HG02884 (cell line): ENCODE measurements at regions not wholly inside any gene's neighbourhood (a gene's known extent, or its start where the extent isn't known, plus 50 kb on each side); places are given as distances from the start of the nearest gene placed in this dataset.

ENCODE experiments used
- ATAC-seq: cut with Tn5 transposase; IDR thresholded peaks from one replicate; pipeline ENCODE4 v1.9.1; 2021; ENCODE audit warnings: mild to moderate bottlenecking, moderate library complexity; ENCODE audit not compliant: unreplicated experiment

DNA sequence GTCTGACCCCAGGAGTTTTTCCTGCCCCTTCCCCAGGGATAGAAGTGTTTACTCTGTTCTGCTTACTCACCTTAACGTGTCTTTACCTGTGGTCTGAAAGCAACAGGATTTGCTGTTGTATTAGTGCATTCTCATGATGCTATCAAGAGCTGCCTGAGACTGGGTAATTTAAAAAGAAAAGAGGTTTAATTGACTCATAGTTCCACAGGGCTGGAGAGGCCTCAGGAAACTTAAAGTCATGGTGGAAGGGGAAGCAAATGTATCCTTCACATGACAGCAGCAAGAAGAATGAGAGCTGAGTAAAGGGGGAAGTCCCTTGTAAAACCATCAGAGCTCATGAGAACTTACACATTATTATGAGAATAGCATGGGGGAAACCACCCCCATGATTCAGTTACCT is 240.4 kb downstream of the SNAPC1 start:
- no peak for ATAC-seq

DNA sequence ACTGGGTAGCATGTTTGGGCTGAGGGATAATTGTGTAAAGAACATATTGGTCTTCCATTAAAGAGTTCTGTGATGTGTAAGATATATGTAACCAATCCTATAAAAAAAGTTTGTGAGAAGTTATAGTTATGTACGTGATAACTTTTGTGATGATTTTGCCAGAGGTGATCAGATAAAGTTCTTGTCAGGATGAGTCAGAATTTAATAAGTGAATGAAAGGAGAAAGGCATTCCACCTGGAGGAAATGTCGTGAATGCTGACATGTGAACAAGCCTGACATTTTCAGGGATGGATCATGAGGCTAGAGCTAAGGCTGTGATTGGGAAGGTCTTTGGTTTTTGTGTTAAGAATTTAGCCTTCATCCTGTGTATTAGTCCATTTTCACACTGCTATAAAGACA is 241.5 kb downstream of the SNAPC1 start:
- no peak for ATAC-seq

DNA sequence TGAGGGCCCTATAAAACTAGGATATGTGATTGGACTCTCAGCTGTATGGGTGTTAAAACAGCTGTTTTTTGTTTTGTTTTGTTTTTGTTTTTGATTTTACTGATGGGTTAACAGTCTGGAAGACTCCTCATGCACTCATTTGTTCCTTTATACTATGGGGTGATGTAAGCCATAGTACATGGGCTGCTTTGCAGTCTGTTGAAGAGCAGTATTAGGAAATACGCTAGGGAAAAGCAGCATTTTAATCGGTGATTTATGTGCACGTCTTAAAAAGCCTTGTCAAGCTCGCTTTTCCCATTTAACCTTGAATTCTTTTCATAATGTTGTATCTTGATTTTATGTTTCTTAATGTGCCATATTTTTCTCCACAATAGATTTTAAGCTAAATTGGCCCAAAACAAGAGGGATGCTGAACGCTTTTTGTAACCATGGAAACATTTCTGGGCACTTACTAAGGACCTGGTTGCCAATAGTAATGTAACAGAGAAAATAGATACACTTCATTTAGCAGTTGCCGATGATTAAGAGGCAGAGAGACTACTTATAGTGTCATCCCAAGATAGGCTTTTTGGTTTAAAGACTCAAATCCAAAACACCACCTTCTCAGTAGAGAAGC is 244.0 kb downstream of the SNAPC1 start:
- ATAC-seq, result no peak

DNA sequence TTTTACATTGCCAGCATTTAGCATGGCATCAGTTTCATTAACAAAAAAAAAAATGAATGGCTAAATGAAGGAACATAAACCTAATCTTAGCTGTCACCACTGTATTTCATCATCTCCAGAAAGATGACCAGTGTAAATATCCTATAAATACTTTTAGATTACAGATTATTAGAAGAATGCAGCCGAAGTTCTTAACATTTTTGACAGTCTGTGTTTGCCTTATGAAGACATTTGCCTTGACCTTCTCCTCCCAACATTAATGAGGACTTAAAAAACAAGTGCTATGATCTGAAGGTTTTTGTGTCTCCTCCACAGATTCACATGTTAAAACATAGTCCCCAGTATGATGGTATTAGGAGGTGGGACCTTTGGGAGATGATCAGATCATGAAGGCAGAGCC is 253.0 kb downstream of the SNAPC1 start:
- ATAC-seq, result no peak

DNA sequence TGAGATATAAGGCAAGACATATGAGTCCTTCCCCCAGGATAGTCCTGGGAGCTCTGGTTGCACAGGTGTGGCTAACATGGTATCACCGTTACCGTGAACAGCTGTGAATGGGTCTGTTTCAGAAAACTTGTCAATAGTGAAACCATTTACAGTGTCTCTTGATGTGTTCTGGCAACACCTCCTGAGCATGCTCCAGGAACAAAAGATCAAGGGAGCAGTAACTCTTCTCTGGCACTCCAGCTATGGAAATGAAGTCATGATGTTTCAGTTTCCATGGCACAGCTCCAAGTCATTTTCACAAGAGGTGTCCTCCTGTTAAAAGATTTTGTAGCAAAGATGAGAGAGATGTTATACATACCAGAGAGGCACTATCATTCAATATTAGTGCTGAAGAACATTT is 253.7 kb downstream of the SNAPC1 start:
- no peak for ATAC-seq

DNA sequence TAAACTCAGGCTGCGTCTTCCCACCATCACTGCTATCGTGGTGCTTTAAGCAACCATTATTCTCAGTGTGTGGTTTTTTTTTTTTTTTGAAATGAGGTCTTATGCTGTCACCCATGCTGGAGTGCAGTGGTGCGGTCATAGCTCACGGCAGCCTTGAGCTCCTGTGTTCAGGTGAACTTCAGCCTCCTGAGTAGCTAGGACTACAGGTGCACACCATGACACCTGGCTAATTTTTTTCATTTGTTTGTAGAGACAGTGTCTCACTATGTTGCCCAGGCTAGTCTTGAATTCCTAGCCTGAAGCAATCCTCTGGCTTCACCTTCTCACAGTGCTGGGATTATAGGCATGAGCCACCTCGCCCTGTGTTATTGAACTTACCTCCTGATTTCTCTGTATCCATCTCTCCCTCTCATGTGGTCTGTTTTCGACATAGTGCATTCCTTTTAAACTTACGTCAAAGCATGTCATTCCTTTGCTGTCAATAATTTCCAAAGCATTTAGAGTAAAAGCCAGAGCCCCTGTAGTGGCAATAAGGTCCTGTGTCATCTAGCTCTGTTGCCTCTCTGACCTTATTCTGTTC is 255.5 kb downstream of the SNAPC1 start:
- ATAC-seq, result no peak

DNA sequence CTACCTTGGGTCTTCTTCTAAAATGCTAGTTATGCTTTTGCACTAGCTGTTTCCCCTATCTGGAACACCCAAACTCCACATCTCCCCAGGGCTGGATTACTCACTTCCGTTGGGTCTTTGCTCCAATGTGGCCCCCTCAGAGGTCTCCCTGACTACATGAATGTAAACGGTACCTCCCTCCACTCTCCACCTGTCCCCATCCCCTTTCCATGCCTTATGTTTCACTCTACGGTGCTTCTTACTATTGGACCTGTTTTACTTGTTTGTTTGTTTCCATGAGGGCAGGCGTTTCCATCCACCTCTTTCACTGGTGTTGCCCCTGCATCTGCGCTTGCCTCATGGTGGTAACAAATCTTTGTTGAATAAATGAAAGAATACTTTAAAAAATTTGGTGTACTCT is 256.4 kb downstream of the SNAPC1 start:
- no peak for ATAC-seq

DNA sequence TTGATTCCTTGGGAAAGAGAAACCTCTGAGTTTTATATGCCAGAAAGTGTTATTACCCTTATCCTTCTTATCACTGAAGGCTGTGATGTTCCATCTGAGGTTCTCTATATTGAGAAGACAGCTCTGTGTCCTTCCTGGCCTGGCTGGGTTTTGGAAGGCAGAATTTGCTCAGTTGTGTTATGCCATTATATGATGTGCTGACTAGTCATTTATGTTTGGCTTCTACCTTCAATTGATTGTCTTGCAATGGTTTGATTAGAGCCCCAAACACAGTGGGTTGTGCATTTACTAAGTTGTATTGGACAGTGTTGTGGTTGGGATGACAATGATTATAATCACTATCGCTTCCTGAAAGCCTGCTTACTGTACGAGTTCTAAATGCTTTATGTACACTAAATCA is 265.7 kb downstream of the SNAPC1 start:
- no peak for ATAC-seq

DNA sequence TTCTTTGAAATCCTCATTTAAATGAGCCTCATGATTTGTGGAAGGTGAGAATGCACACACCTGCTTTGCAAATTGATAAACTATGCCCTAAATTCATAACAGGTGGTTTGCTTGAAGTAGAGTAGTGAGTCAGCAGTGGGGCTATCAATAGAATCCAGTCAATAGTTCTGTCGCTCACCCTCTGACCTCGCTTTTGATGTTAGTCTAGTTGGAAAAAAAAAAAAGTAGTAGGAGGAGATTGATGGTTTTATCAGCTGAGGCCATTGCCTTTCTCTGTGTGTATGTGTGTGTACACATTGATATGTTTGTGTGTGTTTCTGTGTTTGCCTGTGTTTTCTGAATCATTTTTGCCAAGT is 267.3 kb downstream of the SNAPC1 start:
- peak; percentile 83 for ATAC-seq

DNA sequence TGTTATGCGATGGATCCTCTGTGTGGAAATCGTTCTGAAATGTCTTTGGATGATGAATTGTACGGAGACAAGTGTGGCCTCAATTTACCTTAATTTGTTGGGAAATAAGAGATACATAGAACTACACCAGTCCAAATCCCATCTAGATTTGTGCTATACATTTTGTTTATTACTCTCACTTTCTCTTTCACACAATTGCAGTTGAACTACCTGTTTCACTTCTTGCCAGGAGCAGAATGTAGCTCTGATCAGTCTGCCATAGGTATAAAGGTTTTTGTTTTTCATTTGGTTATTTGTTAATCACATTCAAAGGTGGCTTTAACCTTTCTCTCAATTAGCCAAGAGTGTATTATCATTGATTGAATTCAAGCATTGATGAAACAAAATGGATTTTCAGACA is 268.2 kb downstream of the SNAPC1 start:
- no peak for ATAC-seq

DNA sequence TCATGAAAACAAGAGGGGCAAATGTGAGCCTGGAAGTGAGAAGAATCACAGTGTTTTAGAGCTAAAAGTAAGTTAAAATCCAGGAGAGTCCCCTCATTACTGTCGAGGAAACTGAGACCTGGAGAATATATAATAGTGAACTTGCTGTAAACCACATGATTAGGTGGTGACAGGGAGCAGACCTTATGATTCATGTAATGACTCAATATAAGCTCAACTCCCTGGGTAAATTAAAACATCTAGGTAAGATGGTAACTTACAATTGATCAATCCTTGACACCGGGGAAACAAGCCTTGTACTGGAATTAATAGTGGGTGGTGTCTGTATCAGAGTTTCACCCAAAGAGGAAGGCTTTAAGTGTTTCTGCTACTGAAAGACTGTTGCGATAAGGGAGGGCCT is 269.3 kb downstream of the SNAPC1 start:
- ATAC-seq, result no peak

DNA sequence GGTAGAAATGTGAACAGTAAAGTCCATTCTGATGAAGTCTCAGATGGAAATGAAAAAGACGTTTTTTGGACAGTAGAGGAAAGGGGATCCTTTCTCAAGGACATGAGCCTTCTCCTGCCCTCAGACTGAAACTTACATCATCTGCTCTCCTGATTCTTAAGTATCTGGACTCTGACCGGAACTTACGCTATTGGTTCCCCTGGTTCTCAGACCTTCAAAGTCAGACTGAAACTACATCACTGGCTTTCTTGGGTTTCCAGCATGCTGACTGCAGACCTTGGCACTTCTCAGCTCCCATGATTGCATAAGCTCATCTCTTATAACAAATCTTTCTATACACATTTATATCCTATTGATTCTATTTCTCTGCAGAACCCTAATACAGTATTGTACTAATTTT is 291.0 kb downstream of the SNAPC1 start:
- peak; percentile 68 for ATAC-seq

DNA sequence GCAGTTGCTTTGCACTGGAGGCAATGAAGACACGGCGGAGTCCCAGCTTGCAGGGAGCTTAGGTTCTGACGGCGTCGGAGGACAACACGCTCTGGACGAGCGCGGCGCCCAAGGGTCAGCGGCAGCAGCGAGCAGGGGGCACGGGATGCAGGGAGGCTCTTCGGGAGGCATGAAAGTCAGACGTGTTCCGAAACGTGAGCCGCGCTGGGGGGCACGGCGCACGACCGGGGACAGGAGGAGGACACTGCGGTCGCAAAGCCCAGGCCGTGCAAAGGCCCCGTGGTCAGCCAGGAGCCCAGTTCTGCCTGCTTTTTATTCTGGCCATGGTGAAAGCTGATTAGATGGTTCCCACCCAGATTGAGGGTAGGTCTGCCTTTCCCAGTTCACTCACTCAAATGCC is 294.6 kb downstream of the SNAPC1 start:
- no peak for ATAC-seq

DNA sequence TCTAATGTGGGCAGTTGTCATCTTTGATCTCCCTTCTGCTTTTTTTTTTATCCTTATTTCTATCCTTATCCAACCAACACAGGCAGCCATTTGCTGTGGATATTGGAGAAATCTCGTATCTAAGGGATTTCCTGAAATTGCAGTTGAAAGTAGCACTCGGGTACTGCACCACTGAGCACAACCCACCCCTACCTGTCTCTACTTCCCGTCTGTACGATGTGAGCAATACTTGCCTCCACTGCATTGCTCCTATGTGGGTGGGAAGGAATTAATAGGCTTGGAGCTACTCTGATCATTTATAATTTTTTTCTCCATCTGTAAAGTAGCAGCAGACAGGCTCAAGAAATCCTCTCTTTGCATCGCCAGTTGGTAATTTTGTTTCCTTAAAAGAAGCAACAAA is 300.4 kb downstream of the SNAPC1 start:
- no peak for ATAC-seq

DNA sequence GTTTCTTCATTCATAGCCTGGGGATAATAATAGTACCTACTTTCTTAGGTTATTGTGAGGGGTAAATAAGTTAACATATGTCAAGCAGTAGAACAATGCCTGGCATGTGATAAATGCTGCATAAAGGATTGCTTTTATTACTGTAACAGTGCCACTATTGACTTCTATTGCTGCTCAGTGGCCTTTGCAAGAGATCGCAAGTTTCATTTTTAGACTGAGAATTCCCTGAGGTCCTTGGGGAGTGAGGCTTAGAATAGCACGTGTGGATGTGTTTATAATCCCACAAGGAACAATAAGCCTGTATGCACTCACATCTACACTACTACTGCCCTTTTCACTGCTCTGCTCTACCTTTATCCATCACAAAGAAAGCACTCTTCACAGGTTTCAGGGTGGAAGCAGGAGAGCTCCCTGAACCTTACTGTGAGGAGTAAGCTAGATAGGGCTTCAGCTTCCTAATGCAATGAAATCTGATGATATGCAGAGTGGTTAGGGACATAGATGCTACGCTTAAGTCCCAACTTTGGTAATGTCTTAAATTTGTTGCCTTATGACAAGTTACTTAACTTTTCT is 302.6 kb downstream of the SNAPC1 start:
- ATAC-seq, result no peak

DNA sequence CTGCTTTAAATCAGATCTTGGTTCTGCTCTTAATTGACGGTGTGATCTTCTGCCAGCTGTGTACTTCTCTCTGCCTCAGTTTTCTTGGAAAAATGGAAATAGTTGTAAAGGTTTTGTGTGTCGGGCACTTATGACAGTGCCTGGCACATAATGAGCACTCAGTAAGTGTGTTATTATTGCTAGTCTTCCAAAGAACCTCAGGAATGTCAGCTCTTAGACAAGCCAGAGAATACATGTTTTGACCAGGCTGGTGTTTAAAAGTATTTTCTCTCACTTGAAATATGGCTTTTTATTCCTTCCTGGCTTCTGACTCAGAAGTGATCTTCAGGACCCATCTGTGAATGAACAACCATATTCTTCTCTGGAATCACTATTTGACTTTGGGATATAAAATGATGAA is 304.1 kb downstream of the SNAPC1 start:
- no peak for ATAC-seq

DNA sequence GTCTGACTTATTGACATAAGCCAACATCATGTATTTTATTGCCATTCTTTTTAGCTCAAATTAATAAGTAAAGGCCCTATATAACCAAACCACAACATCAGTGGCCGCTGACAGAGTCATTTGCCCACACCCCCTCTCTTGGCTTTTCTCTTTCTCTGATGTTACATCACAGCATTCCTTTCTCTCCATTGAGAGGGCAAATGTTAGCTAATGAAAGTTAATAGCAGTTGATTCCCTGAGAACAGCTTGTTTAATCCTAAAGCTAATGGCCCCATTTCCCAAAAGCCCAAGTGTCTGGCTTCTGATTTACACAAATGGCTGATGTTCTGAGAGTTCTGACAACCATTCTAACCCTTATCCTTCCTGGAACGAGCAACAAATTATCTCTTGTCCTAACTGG is 308.8 kb downstream of the SNAPC1 start:
- no peak for ATAC-seq

DNA sequence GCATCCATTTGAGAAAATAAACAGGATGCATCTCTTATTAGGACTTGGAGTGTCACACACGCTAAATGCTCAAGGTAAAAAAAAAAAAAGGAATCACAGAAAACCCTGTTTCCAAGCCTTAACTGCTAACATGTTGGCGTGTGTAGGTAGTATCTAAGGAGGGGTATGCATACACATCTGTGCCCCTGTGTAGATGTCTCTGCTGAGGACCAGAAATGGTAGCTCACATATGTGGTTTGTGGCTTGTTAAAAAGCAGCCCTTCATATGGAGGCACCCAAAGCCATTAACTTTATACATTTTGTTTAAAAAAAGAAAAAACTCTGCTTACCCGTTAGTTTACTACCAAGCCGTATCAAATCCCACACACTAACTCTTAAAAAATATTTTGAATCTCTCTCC is 314.1 kb downstream of the SNAPC1 start:
- no peak for ATAC-seq

DNA sequence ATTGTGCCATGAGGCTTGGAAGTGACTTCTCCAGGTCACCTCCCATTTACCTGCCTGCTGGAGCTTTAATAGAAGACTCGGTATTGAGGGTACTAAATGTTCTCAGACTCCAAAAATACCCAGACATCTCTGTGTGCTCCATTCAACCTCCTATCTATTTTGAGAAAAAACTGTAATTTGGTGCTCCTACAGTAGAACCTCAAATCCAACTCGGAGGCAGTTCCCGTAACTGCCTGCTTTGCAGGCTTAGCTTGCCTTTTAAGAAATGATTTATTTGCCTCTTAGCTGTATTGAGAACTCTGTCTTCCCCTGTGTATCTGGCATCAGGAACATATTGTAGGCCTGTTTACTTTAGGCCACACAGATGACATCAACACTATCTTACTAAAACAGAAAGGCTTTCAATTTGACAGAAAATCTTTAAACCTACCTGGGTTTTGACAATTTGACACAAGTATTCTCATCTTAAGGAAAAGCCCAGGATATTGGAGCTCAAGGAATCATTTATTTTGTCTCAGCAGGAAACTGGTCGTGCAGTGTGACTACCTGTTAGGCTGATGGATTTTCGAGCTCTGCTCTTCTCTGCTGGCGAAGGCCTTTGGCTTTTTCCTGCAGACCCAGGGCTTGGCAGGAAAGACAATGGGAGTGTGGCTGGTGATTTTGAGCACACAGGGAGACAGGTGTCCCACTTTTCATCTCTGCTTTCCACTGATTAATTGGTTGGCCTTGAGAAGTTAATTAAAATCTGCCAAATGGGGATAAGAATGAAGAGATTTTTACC is 314.8 kb downstream of the SNAPC1 start:
- ATAC-seq, result no peak

DNA sequence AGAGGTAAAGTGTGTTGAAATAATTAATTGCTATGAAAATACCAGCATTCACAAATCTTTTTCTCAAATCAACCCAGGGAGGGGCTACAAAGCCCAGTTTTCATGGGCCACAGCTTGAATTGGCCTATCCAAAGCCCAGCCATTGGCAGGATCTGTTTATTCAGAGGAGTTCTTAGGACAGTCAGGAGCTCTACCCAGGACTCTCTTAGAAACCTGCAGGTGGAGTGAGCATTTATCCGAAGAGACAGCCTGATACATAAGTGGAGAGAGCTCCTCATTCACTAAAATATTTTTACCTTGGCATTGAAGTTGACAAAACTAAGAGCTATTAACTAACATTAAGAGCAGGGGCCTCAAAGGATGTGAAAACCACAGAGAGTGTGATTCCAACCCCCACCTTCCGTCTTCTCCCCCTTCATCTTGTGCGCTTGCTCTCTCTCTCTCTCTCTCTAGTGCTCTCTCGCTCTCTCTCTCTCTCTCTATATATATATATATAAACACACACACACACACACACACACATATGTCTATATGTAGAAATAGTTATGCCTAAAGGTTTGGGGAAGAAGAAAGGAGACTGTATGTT is 315.5 kb downstream of the SNAPC1 start:
- ATAC-seq, result no peak

DNA sequence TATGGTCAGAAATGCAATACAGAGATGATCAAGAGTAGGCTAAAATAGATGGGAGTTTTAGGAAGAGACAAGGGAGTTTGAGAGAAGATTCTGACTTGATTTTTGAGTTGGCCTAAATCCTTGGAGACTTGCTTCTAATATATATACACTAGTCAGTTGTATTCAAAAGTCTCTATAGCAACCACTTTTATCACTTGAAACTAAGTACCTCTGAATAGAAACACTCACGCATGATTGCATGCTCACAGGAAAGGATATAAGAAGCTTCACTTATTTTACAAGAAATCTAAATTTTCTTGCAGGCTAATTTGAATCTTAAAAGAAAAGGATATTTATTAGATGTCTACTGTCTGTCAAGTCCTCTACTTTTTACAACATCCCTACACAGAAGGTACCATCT is 316.8 kb downstream of the SNAPC1 start:
- peak; percentile 39 for ATAC-seq
